SIG-M5 treated with dmso at 0.1 percent for 504 hours (cell line): ENCODE measurements at regions not wholly inside any gene's neighbourhood (a gene's known extent, or its start where the extent isn't known, plus 50 kb on each side); places are given as distances from the start of the nearest gene placed in this dataset.
"Not testable (repeated sequence)": the region's sequence is repeated elsewhere in the genome, so short reads cannot be mapped to it uniquely, and the experiment has no call there.

Source experiments
- DNase-seq: peaks from one replicate; lab custom pipeline; 2025; ENCODE audit not compliant: unreplicated experiment; lab: John Stamatoyannopoulos, UW

DNA sequence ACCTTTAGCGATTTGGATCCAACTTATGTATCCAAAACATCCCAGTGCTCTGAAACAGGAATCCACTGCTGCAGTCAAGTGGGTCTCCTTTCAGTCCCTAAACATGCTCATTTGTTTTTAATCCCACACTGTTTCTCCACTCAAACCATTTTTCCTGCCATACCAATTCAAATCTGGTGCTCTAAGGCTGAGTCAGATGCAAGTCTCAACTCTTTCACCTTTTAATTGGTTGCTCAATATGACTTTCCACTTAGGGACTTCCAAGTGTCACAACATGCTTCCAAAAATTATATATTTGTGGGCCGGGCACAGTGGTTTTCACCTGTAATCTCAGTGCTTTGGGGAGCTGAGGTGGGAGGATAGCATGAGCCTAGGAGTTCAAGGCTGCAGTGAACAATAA is 113.4 kb upstream of the TANK start:
- no peak for DNase-seq

DNA sequence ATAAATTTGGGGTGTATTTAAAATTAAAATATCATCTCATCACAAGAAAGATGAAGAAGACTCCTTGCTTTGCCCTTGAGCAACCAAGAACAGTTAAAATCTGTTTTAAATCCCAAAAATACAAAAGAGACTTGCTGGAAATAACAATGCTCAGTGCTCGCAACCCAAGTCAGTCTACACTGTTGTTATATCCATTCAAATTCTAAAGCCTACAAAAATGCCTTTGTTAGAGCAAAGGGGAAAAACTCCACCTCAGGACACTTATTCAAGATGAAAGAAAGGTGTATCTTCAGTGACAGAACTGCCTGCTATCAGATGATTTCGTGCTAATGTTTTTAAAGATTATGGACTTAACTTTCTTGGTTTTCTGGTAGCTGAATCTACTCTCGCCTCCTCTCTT is 111.9 kb upstream of the TANK start:
- DNase-seq, result no peak

DNA sequence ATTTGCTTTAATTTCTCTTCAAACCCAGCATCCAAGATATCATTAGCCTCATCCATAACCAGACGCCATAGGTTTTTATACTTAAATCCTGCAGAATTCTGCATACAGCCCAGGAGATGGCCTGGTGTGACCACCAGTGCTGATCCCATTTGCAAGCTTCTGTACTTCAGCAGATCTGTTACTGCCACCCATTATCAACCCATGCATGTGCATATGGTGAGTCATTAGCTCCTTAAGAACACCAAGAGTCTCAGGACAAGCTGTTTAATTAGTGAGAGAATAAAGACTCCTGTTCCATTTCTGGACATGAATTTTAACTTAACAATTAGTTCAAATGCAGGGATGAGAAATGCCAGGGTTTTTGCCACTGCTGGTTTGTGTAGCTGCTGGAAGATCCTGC is 110.7 kb upstream of the TANK start:
- DNase-seq, result no peak

DNA sequence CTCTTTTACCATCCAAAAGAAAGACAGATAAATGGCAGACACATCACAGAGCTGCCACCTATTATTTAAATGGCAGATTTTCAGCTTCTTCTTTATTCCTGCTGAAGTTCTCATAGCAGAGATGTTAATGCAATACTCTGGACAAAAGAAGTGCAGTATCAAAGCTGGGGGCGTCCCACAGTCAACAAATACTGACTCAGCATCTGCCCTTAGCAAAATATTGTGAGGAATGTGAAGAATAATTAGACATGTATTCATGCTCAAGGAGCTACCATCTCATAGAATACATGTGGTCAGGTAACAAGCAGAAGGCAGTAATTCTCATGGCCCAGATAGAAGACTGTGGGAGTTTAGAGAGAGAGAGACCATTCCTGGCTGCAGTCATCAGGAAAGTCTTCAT is 108.0 kb upstream of the TANK start:
- no peak for DNase-seq

DNA sequence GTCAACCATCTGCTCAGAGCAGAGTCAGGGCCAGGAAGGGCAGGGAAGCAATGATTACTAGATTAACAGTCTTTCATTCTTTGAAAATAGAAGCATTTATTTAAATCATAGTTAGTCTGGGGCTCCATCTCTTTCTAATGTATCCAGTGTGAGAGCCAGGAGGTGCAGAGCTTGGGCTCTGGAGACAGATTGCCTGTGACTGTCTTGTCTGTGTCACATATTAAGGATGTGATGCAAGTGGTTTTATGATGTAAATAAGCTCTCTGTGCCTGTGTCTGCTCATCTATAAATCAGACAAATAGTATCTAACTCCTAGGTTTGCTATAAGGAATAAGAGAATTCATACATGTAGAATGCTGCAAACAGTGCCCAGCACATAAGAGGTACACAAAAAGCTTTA is 104.9 kb upstream of the TANK start:
- no peak for DNase-seq

DNA sequence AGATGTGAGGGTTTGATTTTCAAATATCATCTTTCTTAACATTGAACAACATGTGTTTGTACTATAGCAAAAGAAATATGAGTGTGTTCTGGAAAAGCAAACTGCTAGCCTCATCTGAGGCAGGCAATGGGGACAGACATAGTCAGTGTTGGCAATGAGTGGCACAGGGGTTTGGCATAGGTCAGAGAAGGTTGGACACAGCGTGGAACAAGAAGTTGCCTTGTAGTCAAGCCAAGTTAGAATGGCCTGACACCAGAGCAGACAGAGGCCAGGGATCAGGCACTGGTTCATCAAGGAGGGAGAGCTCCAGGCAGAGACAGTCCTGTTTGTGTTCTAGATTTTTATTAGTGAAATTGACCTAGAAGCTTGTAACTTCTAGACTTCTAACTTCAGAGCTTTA is 100.8 kb upstream of the TANK start:
- DNase-seq, result no peak

DNA sequence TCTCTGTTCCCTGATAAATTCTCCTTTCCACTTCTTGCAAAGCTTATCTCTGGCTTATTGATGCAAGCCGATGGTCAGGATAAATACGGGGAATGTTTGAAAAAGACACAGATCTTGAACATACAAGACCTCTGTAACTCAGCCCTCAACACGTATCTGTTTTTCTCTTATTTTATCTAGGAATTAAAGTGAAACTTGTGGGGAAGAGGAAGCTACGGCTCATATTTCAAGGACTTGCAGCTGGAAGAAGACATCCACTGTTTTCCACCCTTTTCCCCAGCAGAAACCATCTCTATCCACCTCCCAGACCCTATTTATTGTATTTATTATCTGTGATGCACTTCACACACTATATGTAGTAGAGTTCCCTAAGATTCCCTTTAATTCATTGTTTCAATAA is 98.4 kb upstream of the TANK start:
- no peak for DNase-seq

DNA sequence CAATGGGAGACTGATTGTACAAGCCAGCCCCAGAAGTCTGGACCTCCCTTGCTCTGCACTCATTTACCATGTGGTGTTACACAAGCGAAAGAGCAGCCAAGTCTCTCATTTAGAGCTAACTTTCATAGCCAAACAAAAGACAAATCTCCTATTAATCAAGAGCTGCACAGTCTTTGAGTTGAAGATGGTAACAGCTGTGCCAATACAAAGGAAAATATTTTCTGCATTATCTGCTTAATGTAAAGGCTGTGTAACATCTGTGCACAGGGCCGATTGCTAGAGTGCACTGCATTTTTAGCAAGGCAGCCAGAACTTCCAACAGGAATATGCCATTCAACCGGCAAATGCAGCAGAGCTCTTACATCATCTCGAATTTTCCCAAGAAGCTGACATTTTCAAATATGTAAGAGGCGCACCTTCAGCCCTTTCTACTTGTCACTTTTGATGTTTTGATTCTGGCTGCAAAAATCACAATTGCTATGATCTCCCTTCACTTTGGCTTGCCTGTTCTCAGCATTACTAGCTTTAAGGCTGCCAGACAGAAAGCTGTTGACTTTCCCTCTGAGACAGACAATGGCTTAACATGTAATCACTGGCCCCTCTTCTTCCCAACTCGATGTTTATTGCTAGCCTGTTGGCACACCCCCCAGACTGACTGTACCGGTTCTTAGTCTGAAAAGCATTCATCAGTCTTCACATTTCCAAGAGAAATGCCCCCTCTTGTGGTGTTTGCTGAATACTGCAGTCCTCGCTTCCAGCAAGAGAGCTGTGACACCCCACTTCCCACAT is 96.9 kb upstream of the TANK start:
- peak; percentile 84 for DNase-seq

DNA sequence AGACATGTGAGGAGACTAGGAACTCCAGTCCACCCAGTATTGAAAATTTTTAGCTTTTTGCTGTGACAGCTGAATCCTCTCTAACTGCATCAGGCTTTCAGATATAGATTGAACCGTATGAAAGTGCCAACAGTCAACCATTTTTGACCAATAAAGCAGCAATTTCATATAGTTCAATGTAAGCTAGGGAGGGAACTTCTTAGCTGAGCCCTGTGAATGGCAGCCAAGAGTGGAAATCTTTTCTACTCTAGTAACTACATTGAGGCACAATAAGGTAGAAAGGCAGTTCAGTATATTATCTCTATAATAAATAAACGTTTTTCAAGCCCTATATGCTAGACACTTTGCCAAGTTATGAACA is 96.3 kb upstream of the TANK start:
- no peak for DNase-seq

DNA sequence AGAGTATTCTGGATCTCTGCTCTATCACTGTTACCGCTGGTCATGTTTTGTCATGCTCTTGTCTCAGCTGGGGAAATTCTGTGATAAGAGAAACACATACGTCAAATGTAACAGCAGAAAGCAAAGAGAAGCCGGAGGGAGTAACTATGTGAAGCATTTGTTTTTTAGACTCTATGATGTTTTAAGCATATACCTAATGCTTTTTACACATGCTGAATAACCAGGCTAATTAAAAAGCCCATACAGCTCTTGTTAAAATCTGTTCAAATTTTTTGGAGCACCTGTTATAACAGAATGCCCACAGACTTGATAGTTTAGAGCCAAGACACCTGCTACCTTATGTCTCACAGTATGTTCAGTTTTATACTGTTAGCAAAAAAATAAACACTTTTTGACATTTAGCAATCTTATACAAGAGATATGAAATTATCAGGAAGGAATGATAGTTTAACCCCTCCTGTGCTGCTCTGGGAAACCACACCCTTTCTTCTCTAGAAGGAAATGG is 92.3 kb upstream of the TANK start:
- DNase-seq, result no peak

DNA sequence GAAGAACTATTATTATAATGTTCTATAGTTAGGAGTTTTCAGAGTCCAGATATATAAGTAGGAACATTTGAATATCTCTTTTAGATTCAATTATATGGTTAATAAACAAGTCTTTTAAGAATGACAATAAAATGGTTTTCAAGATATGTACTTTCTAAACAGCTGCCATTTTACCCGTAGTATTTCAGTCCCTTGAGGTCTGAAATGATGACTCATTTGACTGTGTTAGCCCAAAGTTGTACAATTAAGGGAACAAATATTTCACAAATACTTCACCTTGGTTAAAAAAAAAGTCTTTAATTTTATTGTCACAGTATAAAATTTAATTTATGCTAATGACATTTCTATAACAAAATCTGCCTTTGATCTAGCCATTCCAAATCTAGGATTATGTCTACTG is 91.6 kb upstream of the TANK start:
- DNase-seq, result no peak

DNA sequence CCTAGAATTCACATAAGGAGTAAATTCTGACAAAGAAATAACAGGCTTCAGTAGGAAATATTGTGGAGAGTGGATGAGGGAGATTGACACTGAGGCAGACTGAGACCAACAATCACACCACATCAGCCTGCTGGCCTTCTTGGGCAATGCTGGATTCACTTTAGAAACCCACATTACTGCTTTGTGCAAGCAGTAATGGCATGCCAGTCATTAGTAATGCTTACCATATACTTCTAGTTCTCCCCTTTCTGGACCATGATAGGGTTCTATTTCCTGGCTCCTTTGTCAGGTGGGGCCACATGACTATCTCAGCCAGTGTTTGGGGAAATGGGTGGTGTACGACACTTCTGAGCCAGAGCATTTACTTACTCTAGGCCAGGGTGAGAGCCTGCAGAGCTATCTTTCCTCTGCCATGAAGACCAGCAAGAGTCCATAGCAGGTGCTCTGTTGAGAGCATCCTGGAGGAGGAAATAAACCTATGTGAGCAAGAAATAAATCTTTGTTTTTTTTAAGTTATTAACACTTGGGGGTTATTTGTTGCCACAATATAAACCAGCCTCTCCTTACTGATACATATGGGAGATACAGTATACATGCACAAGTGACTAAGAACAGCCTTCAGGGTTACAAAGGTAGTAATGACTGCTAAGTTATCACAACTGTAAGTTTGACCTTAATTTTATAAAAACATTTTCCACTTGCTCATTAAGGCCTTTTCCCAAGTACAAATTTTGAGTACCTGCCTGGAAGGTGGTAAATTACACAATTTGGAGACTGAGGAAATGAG is 89.3 kb upstream of the TANK start:
- DNase-seq, result no peak

DNA sequence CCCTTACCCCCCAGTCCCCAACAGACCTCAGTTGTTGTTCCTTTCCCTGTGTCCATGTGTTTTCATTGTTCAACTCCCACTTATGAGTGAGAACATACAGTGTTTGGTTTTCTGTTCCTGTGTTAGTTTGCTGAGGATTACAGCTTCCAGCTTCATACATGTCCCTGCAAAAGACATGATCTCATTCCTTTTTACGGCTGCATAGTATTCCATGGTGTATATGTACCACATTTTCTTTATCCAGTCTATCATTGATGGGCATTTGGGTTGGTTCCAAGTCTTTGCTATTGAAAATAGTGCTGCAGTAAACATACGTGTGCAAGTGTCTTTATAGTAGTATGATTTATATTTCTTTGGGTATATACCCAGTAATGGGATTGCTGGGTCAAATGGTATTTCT is 87.8 kb upstream of the TANK start:
- not testable (repeated sequence) for DNase-seq

DNA sequence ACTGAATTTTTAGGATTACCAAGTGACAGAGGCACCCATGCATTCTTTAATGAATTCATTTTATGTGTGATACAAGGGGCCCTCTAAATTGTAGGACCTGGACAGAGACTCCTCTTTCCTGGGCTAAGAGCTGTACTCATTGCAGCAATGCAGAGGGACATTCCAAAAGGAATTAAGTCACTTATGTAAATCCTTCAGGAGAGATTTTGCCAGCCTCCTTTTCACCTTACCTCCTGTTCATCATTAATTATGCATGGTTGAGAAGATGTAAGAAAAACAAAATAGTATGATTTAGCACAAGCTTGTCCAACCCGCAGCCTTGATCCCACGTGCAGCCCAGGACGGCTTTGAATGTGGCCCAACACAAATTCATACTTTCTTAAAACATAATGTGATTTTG is 84.5 kb upstream of the TANK start:
- no peak for DNase-seq

DNA sequence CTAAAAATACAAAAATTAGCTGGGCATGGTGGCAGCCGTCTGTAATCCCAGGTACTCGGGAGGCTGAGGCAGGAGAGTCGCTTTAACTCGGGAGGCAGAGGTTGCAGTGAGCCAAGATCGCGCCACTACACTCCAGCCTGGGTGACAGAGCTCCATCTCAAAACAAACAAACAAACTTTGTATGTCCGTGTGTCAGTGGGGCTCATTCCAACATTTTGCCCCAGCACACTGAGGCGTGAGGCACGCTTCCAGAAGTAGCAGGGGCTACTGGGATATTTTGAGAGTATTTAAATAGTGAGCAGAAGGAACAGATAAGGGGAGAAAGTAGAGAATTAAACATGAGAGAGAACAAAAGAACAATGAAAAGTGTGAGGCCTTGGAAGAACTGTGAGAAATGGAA is 83.3 kb upstream of the TANK start:
- no peak for DNase-seq

DNA sequence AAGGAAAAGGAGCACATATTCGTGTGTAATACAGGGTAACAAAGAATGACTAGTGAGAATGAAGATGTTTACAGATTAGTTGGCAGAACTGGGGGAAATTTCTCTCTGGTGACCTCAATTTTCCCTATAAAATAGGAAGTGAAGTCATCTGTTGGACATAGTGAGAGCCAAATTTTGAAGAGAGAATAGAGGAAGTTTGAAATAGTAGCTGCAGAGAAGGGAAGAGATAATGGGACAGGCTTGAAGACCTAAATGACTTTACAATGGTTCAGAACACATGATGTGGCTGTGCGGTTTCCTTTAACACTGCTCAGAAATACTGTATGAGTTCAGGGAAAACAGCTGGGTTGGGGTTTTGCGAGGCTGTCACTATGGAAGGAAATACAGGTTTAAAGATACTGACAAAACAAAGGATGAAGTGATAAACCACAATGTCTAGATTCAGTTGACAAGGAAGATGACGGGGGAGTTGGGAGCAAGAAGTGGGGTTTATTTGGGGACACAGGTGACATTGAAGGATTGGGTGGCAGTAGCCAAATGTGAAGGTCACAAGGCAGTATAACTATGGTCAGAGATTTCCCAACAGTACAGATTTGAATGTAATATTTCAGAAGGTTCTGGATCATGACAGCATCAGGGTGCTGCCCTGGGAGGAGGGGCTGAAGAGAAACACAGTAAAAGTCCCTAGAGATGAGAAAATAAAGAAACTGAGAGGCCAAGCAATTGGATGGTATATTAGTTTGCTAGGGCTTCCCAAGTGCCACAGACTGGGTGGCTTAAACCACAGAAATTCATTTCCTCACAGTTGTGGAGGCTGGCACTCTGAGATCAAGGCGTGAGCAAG is 82.6 kb upstream of the TANK start:
- DNase-seq, result peak; percentile 92

DNA sequence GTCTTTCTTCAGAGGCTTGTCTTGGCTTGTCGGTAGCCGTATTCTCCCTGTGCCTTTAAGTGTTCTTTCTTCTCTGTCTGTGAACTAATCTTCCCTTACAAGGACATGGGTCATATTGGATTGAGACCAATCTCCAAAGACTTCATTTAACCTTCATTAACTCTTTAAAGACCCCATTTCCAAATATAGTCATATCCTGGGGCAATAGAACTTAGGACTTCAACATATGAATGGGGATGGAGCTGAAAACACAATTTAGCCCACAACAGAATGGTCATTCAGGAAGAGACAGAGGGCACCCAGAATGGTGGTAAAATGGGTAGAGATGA is 82.1 kb upstream of the TANK start:
- no peak for DNase-seq

DNA sequence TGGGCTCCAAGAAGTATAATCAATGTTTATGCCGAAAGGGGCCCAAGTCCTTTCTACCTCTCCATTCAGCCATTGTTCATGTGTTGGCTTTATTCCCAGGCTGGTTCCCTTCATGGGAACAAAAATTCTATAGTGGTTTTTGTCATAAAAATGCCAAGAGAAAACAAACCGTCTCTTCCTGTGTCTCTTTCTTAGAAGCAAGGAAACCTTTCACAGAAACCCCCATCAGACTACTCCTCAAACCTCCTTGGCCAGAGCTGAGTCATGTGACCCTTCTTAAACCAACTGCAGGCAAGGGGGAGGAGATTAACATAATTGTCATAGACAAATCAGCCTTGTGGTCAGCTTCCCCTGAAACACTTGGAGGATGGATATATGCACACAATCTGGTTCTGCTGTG is 75.1 kb upstream of the TANK start:
- no peak for DNase-seq

DNA sequence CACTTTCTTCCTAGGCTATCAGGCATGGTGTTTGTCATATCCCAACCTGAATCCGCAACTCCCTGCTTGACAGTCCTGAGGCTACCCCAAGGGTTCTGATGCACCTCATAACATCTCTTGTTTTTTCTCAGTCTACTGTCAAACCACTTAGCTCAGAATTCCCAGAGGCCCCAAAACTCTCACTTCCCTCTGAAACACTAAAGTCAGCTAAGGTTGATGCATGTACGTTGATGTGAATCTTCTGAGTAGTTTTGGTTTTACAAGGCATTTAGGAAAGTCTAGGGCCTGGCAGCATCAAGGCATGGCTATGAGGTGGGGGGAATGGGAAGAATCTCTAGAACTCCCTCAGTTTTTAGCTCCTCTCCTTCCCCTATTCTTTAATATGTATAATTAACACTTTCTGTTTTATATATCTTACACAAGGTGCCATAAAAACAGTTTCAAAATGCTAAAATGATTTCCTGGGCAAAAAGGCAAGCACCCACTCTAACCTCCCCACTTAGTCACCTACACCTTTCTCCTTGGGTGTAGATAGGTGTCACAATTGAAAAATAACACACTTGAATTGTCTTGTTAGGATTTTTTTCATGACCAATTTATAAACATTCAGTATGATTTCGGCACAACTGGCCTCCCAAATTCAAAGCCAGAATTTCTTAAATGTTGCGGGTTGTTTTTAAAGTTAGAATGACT is 71.4 kb upstream of the TANK start:
- no peak for DNase-seq

DNA sequence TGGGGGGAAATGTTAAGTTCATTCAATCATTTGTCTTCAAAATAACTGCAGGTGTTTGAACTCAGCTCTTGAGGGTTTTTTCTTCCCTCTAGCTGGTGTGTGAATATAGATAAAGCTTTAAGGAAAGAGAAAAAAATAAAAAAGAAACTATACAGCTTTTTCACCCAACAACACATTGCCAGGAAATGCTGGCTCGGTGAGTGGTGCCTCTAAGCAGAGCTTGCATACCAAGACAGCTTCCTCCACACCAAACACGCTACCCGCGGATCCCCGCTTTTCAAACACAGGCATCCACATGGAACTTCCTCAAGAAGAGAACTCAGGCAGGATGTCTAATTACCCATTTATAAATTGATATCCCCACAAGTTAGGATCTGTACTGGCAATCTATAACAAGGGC is 69.8 kb upstream of the TANK start:
- DNase-seq, result no peak

DNA sequence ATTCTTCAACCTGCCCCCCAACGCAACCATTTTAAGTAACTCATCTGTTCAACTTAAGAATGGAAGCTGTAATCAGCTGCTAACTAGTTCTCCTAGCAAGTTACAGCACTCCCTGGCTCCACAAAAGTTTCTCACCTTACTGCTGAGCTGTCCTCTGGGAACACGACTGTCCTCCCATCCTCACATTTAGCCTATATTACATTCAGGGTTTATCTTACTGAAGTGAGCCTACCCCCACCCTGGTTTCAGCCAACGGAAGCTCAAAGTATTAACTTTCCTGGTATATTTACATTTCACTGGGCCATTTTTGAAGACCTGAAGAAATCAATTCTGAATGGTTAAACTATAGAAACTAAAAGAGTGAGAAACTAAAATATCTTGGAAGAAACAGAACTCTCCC is 64.9 kb upstream of the TANK start:
- DNase-seq, result no peak
